T follicular helper cell (primary cell): ENCODE measurements at regions not wholly inside any gene's neighbourhood (a gene's known extent, or its start where the extent isn't known, plus 50 kb on each side); places are given as distances from the start of the nearest gene placed in this dataset.
"Not testable (repeated sequence)": the region's sequence is repeated elsewhere in the genome, so short reads cannot be mapped to it uniquely, and the experiment has no call there.

ENCODE experiments used
- DNase-seq: peaks from one replicate; pipeline ENCODE4 v3.0.0-alpha.2; 2020; ENCODE audit warnings: low read depth

DNA sequence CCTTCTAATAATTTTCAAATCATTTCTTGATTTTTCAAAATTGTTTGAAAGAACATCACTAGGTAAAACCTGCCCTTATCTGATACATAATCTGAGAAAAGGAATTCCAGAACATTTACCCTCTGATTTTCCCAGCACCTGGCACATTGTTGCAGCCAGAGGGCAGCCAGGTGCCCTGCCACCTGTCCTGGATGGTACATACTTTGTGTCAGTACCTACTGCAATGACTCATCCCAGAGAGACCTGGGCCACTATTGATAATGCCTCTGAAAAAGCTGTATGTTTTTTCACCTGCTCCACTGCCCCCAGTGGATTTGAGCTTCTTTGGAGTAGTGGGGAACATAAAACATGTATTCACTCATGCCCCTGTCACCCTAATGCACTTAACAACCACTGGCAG, 648.9 kb upstream of the GBE1 start:
- DNase-seq = no peak

DNA sequence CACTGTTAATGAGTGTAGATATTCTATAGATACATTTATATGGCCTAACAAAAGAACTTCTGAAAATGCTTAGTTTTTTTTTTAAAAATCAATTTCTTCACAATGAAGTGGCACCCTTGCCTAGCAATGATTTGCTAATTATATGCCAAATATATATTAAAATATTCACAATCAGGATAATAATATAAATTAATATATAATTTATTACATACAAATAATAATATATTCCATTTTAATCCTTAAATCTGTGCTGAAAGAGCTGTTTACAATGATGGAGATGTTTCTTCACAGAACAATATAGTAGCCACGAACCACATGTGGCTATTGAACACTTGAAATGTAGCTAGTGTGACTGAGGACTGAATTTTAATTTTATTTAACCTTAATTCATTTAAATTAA, 648.4 kb upstream of the GBE1 start:
- DNase-seq = no peak

DNA sequence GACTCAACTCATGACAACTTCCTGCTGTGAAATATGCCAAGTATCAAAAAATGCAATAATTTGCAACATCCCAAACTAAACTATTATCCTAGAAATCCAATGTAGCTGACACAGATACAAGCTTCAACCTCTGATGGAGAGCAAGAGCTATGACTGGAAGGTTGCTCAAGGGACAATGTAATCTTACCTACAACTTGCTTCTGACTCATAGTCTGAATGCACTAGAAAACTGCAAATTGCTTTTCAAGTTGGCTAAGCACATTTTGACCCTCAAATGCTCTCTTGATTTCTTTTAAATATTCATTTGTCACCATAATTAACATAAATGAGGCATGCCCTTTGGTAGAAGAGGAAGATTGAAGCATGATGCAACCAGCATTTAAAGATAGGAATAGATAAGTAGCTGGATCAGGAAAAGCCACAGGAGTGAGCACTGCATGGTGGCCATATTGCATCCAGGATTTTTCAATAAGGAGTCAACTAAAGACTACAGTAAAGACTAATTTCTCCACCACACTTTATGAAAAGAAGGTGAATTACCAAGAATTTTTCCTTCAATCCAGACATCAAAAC, 630.8 kb upstream of the GBE1 start:
- DNase-seq = no peak

DNA sequence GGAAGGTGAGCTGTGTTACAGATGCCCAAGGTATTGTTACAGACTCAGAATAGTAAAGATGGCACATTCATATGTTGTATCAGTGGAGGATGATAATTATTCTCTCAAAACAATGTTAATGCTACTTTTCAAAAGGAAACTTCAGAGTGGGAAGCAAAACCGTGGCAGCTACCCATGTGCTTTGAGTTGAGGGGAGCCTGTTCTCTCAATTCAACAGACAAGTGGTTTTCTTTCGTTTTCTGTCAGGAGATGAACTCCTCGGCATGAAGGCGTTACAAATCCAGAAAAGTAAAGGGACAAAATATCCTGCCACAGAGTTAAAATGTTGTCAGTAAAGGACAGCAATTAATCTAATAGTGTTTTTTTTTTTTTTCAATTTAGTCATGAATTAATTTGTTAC, 629.4 kb upstream of the GBE1 start:
- no peak for DNase-seq

DNA sequence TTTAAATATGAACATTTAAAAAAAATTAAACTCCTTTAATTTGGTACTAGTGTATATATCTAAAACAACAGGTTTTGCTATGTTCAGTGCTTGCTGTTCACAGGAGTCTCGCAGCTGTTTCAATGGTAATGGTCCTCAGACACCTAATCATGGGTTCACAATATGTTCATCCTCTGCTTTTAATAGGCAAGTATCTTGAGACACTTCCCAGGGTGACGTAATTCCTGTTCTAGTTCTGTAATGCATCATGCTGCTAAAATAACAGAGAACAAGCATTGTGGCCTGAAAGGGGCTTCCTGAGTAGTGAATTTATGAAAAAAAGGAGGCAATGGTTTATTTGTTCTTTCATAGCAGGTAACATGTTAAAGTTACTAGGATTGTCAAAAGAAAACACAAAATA, 625.2 kb upstream of the GBE1 start:
- no peak for DNase-seq

DNA sequence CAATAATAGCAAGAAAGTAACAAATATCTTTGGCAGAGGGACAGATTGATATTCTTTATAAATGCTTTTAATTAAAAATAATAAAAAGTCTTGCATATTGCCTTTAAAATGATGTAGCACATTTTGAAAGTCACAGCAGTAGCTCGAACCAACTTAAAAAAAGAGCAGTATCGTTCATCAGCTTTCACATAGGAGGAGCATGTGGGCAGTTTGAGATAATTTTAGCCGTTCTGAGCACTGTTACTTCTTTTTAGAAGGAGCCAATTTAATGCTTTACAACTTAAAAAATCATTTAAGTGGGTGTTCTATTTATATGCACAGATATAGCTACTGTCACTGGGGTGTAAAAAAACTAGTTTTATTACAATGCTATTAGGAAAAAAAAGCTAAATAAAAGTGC, 622.7 kb upstream of the GBE1 start:
- no peak for DNase-seq

DNA sequence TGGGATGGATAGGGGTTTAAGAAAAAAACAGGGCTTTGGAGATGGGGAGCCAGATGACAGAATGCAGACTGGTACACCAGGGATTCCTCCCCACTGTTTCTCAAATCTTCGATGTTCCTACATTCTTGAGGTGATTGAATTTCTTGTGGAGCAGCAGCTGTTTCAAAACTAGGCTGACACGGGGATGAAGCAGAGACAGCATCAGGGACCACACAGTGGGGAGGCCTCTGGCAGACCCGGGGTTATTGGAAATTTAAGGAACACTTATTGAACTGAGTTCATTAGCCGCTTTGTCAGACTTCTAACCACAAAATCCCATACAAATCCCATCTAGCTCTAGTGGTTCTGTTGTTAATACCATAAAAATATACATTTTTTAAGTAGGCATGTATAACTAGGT, 621.4 kb upstream of the GBE1 start:
- no peak for DNase-seq

DNA sequence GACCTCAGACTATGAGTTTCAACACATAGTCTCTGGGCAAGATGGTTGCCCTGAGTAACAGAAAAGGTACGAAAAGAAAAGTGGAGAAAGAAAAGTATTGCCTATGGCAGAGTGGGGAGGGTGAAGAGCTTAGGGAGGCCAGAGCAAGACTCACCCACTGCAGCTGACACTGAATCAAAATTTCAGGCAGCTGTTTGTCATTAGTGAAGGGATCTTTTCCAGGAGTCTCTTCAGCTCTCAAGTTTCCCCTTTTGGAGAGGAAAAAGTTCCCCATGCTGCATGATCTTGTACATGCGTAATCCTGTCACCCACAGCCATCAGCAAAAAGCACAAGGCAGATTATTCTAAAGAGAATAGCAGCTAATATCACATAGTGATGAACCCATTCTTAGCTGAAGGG, 616.9 kb upstream of the GBE1 start:
- no peak for DNase-seq

DNA sequence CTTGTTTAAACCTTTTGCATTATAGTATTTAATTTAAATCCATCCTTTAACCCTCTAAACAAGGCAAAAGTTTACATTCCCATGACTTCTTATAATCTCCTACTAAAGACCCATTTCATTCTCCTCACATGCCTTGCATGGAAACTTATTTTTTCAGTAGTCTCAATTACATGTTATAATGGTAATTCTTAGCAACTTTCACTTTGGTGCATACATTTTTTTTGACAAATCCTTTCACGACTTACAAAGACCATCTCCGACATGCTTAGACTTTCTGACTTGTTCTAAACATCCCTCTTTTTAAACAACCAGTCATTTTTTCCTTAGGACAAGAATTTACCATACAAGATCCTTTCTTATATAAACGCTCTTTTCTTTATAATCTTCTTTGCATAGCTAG, 615.4 kb upstream of the GBE1 start:
- no peak for DNase-seq

DNA sequence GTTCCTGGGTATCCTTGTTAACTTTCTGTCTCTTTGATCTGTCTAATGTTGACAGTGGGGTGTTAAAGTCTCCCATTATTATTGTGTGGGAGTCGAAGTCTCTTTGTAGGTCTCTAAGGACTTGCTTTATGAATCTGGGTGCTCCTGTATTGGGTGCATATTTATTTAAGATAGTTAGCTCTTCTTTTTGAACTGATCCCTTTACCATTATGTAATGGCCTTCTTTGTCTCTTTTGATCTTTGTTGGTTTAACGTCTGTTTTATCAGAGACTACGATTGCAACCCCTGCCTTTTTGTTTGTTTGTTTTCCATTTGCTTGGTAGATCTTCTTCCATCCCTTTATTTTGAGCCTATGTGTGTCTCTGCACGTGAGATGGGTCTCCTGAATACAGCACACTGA, 612.4 kb upstream of the GBE1 start:
- DNase-seq = not testable (repeated sequence)

DNA sequence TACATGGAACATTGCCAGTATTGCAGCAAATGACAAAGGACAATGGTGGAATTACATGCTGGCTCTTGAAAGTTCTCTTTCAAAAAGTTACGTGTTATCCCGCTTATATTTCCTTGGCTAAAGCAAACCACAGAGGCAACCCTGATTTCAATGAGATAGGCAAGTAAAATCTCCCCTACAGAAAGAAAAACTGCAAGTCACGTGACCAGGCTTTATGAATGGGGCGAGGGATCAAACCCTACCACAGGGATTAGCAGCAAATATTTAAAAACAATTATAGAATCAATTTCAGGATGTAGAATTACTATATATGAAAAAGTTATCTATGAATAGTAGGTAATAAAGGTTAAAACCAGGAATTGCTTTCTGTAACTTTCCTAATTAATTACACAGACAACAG, 603.4 kb upstream of the GBE1 start:
- no peak for DNase-seq

DNA sequence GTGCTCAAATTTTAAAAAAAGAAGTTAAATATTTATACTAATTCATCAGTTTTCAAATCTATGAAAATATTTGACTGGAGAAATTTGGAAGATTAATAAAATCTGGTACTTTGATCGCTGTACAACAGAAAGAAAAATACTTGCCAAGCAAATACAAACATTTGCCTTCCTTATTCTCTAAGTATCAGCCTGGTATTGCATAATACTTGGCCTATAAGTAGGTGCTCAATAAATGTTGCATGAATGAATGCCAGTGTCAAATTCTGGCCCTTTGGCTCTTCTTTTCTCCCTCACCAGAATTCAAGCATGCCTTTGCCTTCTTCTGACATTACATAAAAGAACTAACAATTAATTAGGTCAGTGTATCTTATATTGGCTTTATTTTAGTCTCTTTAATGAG, 601.7 kb upstream of the GBE1 start:
- no peak for DNase-seq

DNA sequence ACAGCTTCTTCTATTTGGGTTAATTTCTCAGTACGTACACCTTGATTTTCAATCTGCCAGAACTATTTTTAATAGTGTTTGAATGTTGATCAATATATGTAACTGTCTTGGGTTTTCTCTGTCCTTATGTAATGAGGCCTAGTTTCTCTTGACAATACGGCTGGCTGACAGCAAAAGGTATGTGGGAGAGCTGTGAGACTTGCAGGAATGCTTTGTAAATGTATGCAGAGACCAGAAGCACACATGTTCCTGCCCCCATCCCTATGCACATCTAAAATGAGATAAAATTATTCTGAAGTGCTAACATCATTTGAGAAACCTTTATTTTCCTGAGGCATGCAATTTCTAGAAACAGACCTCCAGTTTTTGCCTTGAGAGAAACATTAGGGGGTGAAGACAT, 593.8 kb upstream of the GBE1 start:
- no peak for DNase-seq

DNA sequence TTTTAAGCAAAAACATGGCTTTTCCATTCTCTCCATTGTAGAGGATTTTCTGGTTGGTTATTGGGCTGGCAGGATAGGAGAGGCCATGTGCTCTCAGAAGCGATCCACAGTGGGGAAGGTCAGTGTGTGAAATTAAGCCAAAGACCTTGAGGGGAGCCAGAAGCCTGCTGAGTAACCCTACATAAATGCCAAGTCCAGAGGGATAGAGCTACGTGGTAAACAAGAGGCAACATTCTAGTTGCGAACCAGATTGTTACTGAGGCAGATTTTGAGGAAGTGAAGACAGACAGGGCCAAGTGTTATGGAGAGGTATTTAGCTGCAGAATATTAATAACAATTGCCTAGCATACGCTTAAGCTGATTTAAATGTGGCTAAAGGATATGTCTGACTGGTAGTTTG, 592.8 kb upstream of the GBE1 start:
- no peak for DNase-seq

DNA sequence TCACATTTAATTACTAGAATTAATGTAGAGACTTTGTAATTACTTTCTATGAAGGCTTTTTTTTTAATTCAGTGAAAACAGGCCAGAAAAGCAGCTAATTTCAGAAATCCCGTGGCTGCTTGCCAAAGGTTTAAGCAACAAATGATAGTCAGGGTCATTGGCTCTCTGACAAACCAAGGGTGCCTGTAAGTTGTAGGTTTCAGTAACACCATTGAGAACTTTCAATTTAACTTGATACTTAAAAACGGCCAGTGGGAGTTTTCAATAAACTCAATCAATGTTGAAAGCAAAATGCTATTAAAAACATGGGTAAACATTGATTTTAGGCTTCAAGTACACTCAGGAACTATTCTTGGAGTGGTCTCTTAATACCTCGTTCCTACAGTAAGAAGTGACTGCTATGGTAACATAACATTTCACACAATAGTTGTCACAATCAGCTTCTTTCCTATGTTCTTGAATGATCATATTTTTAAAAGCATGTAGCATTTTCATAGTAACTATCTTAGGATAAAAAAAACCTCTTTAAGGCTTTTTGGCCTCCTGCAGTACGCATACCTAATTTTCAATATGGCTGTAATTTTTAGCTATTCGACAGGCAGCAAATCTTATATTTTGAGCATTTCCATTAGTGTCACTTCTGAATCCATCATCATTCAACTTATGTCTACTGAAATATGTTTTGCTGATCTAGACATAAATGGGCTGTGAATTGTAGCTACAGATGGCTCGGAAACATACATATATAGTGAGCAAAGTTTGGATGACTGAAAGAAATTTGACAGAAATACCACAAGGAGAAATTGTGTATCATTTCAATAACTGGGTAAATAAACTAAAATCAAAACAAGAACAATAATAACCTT, 592.1 kb upstream of the GBE1 start:
- no peak for DNase-seq

DNA sequence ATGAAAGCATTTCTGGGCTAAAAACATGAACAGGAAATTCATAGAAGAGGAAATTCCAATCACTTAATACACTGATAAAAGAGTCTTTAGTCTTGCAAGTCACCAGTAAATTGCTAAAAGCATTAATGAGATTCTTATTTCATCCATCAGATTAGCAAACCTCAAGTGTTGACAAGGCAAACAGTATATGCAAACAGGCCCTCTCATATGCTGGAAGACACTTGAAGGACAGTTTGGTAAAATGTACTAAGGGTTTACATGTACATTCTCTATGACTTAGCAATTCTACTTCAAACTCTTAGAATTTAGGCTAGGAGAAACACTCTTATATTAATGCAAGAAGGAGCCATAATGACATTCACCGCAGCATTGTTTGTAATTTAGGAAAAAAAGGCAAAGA, 586.1 kb upstream of the GBE1 start:
- DNase-seq = no peak

DNA sequence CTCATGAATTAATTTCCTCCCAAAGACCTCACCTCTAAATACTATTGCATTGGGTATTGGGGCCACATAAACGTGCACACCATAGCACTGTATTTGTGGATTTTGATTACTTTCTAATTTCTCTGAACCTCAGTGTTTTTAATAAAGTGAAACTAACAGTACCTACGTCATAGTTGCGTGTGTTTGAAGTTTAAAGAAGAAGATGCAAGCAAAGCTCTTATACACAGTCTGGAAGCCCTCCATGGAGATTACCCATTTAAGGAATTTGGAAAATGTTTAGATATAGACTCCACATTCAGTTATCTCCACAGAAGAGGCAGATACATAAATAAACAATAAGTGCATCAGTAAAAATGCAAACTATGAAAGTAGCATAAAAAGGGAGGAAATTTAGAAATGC, 581.1 kb upstream of the GBE1 start:
- no peak for DNase-seq

DNA sequence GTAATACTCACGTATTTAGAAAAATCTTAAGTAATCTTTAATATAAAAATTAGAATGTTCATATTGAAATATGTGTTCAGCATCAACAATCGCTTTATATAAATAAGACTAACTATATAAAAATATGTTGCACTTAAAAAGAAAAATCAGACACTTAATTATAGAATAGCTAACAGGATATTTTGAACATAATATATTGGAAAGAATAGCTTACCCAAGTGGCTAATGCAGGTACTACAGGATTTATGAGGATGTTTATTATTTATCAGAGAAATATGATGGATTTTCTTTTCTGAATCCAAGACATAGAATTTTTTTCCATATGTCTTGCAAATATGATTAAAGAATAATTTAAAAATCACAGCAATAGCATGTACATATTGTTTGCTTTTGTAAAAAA, 567.9 kb upstream of the GBE1 start:
- no peak for DNase-seq

DNA sequence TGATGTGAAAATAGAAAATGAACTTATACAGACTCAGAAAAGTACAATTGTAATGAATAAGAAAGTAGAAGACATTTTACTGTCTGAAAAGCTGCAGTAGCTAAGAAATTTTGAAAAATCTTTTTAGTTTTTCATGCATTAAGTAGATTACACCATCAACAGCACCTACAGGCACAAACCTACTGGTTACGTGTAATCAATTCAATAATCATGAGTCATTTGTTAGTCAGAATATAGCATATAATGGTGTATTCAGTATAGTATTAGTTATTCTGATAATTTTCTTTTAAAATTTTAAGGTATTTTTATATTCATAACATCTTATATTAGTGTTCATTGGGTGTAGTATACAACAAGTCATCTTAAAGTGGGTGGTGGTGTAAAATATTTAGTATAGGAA, 550.5 kb upstream of the GBE1 start:
- no peak for DNase-seq

DNA sequence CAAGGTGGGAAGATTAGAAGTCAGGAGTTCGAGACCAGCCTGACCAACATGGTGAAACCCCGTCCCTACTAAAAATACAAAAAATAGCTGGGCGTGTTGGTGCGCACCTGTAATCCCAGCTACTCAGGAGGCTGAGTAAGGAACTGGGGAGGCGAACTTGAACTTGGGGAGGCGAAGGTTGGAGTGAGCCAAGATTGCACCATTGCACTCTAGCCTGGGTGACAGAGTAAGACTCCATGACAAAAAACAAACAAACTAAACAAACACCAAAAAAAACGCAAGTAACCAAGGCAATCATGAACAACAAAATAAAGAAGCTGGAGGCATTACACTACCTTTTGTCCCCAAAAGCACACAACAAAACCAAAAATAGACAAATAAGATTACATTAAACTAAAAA, 547.3 kb upstream of the GBE1 start:
- DNase-seq = no peak

DNA sequence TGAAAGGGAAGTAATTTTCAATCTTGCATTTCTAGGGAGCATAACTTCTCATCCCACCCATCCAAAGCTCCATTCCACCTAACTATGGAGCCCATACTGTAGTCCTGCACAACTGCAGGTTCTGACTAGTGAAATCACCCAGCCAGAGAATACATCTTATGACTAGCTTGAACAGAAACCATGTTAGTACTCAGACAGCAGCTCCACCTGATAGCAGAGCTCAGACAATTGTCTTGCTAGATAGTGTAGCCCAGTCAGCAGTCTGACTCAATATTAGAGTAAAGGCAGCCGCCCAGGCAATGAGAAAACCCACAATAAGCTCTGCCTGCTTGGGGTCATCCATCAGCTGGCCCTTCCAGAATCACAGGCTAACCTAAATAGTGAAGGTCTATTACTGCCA, 544.7 kb upstream of the GBE1 start:
- DNase-seq = no peak

DNA sequence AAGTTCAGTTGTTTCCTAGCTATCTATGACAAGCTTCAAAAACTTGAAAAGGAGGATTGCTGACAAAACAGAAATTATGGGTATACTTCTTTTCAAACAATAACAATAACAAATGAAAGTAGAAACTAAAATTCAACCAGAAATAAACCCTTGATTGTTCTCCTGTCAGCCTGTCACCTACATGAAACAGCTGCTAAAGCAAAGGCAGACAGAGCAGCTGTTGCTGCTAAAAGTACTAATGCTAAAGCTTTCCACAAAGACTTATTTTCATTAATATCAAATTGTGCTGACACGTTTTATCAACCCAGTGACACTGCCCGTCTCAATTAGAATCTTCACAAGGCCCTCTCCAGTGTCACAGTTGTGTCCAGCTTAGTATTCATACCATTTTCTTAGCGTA, 533.2 kb upstream of the GBE1 start:
- DNase-seq = no peak

DNA sequence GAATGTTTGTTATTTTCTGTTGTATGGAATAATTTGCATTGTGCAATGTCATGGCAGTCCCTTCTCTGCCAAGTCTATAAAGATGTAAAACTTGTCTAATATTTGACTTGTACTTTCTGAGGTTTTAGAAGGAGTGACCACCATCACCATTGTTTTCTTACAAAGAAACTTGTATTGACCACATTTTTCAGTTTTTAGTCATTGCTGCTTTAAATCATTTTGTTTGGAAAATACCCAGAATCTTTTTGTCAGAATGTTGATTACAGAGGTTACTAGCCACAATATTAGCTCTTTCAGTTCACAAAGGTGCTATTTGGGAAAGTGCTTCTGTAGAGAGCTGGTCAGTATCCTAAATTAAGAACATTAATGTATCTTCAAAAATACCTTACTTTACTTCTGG, 532.4 kb upstream of the GBE1 start:
- DNase-seq = no peak

DNA sequence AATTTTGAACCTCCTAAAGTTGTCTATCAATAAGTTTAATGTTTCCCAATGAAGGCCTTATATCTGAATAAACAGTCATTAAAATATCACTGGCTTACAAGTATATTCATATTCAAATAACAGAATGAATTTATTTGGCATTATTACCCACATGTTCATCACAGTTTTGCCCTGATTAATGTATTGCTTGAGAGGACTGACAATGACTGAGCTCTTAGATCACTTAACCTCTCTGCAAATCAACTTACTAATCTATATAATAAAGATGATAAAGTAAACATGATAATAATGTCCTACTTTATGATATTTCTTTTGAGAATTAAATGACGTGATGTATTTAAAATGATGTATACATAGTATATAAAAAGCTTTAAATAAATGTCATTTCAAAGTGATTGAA, 532.0 kb upstream of the GBE1 start:
- DNase-seq = no peak
